ENCODE measurements at regions not wholly inside any gene's neighbourhood (a gene's known extent, or its start where the extent isn't known, plus 50 kb on each side); places are given as distances from the start of the nearest gene placed in this dataset.

DNA sequence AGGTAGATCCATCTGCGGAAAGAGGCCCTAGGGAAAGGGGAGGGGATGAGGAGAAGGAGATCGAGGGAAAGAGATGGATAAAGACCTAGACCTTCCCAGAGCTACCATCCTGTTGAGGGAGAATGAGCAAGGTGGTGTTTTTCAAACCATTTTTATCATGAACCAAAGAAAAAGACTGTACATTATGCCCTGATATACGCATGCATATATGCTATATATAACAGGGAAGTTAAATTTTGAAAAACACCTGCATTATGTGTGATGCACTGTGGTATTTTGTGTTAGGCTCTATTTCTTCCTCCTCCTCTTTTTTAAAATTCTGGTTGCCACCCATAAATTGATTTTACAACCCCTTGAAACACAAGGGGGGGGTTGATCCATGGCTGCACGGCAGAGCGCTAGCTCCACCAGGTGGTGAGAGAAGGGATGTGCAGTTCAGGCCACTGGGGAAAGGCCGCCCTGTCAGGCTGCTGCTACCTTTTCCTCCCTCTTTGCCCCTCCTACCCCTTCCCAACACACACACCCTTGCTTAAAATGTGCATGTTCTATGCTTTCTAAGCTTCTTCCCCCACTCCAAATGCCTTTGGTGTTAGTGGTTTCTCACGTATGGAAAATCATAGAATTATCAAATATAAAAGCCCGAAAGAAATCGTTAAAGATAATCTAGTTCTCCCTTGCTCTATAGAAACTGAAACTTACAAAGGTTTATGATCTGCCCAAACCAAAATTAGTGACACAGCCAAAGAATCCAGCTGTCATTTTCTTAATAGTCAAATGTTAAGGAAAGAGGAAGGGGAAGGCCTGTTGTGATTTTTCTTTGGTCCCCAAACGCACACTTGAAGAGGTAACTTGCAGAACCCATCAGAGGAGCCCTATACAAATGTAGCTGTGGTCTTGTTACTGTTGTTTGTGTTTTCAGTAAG, 262.0 kb upstream of the UMPS start:
- in situ Hi-C loops (cut with MboI; ENCODE audit: low sequenced_read_pairs), result no loop called here

DNA sequence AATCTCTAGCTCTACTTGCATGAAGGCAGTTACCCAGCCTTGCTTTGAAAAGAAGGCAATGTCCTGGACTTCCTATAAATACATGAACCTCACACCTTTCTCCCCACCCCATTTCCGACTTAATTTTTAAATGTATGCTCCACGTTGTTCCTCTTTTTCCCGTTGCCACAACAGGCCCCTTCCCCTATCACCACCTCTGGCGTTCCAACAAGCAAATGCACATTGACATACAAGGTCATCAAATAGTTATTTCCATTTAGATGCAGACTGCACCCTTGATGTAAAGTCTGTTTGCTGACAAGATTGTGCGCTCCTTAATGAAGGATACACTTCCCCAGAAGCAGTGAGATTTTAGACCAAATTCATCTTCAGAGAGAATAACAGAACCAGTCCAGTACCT, 260.7 kb upstream of the UMPS start:
- in situ Hi-C loops (cut with MboI; ENCODE audit: low sequenced_read_pairs), result no loop called here

DNA sequence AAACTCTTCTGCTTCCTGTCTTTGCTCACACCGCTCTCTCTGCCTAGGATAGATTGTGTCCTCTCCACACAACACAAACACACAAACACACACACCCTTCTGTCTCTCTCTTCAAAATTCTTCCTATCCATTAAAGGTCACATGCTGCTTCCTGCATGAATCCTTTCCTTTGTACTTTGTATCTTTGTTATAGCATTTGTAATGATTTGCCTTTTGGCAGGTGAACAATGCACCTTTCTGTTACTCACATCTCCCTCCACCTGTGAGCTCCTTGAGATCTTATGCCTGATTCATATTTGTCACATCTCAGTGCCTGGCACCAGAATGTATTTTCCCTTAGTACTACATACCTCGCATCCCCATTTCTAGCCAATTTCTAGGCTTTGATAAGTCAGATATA, 251.4 kb upstream of the UMPS start:
- in situ Hi-C loops (cut with MboI; ENCODE audit: low sequenced_read_pairs), result no loop called here

DNA sequence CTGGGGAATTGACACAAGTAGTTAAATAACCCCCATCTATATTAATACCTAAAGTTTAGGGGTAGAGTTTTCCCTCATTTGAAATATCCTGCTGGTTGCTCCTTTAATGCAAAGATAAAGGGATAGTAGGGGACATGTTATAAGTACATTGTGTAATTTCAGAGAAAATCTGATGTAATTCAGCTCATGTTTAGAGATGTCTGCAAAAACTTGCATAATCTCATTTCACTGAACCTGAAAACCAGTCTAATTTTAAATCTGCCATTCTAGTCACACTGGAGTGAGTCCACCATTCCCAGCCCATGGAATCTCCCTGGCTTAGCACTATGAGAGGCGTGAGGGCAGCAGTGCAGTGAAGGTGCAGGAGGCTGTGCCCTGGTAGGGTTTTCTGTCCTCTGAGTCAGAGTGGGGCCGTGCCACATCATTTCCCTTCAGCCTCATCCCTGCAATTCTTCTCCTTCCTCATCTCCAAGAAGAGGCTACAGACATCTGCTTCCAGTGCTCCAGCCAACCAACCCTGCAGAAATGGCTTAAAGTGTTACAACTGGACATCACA, 246.3 kb upstream of the UMPS start:
- in situ Hi-C loops (cut with MboI; ENCODE audit: low sequenced_read_pairs), result no loop called here

DNA sequence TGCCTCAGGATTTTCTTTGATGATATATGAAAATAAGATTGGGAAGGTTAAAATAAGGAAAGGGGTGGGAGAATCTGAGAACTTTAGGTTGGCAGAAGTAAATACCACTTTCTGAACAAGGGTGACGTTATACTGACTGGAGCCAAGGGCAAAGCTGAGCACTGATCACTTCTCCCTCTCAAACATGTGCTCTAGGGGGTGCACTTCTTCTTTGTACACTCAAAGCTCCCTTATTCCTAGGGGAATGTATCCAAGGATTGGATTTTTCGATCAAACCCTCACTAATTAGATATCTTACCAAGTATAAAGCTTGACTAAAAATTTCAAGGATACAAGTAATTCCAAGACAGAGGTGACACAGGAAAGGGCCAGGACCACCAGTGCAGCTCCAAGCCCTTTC, 243.9 kb upstream of the UMPS start:
- in situ Hi-C loops (cut with MboI; ENCODE audit: low sequenced_read_pairs), result no loop called here

DNA sequence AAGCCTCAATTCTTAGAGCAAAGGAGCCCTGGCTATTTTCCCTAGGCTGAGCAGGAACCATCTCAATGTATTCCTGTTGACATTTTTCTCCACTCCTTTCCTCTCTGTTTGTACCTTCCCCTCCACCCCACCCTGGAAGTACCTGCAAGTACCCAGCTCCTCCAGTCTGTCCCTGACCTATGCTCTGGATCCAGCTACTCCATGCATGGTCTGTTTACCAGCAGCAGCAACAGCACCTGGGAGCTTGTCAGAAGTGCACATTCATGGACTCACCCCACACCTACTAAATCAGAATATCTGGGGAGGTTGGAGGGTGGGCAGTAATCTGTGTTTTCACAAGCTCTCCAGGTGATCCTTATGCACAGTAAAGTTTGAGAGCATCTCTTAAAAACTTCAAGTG, 240.7 kb upstream of the UMPS start:
- in situ Hi-C loops (cut with MboI; ENCODE audit: low sequenced_read_pairs), result no loop called here

DNA sequence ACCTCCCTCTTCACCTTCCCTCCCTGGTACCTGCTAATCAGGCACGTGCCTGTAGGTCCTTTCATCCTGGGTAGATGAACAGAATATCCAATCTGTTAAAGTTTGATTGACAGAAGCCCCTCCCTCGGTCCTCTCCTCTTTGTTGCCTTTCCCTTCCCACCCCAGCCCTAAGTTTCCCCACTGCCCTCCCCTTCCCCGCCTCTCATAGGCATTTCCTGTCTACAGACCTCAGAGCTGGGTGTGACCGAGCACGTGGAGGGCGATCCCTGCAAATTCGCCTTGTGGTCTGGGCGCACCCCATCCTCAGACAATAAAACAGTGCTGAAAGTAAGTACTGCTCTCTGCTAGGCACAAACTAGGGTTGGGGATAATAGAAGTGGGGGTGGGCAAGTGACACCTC, 239.2 kb upstream of the UMPS start:
- in situ Hi-C loops (cut with MboI; ENCODE audit: low sequenced_read_pairs), result no loop called here

DNA sequence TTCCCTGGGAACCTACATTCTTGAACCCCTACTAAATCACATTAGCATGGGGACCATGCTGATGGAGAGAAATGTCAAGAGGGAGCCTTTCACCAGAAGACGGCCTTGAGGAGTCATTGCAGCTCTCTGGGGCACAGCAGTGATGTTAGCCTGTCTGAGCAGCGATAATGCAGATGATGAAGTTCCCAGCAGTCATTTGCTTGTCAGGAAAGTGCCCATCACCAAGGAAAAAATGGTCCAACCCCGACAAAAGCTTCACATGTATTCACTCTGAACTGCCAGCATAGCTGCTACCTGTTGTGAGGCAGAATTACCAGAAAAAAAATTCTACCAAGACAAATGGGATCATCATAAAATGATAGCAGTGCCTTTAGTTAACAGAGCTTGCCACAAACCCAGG, 238.4 kb upstream of the UMPS start:
- in situ Hi-C loops (cut with MboI; ENCODE audit: low sequenced_read_pairs), result no loop called here

DNA sequence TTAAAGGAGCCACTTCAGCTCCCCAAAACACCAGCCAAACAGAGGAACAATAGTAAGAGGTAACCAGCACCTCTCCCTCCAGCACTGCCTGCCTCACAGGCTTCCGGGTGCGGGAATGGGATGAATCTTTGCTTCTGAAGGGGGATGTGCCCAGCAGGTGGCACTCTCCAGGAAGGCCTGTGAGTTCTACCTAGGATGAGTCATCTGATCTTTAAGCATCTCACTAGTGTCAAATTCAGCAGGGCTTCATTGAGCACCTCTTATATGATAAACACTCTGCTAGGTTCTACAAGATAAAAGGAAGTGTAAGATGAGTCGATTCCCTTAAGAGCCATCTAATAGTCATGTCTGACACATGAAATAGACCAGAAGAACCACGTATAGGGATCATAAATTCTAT, 237.4 kb upstream of the UMPS start:
- in situ Hi-C loops (cut with MboI; ENCODE audit: low sequenced_read_pairs), result no loop called here

DNA sequence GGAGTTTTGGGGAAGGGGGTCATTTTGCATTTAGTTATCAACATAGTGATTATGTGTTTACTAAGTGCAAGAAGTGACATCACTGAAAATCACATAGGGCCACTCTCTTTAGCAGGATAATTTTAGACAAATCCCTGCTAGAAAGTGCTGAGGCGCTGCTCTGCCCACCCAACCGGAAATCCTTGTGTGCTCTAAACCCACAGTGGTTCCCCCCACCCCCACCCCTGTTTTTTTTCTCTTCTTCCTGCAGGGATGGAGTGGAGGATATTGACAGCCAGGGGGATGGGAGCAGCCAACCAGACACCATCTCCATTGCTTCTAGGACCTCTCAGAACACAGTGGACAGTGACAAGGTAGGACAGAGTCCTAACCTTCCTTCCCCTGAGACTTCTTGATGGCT, 234.2 kb upstream of the UMPS start:
- in situ Hi-C loops (cut with MboI; ENCODE audit: low sequenced_read_pairs), result no loop called here

DNA sequence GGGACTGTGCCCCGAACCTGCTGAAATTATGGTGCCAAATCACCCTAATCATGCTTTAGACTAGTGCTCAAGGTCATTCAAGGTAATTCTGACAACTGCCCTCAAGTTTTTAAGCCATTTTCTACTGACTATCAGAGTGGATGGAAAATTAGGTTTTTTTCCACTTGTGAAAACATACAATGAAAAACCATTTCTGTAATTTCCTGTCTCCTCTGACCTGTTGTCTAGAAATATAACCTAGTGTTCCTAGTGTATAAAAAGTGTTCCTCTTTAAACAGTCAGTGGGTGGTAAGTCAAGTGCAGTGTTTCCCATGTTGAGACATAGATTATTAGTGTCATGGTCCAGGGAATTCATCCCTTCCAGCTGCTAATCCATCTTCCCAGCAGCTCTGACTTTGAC, 232.8 kb upstream of the UMPS start:
- in situ Hi-C loops (cut with MboI; ENCODE audit: low sequenced_read_pairs), result no loop called here

DNA sequence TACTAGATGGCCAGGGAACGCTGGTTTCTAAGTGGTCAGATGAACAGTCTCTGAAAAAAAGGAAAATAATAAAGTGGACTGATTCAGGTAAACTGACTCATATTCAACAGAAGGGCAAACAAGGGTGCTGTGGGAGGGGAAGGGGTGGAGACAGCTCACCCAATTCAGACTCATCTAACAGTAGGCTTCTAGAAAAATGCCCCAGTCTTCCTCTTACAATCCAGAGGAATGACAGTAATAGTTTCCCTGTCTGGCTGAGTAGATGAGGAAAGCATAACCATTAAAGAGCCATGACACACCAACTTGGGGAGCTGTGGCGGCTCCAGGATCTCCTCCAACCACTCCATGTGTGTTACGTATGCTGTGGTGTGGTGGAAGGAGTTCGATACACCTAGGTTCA, 231.4 kb upstream of the UMPS start:
- in situ Hi-C loops (cut with MboI; ENCODE audit: low sequenced_read_pairs), result no loop called here

DNA sequence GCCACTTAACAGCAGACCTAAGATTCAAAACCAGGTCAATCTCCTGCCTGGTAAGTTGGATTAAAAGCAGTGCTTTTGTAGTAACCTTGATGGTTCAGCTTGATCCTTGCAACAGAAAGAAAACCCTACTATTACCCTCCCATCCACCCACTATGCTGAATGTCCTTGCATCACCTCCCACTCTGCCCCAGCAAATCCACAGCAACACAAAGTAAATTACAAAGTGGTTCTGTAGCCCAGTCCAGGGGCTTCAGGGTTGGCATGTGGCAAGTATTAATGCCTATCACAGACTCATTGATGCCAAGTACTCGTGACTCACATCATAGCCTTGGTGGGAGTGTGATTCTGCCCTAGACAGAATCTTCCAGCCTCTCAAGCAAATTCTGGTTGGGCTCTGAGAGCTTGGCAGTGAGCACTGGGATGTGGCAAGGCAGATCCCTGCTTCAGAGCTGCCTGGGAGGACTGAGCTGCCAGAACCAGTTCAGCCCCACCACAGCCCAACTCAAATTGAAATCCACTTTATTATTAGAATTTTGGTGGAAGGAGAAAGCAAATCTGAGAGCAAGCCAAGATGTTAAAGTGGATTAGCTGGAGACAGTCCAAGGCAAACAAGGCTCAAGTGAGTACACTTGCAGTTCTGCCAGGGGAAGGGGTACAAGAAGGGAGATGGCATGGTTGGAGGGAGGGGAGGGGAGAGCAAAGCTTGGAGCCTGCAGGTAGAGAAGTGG, 225.8 kb upstream of the UMPS start:
- in situ Hi-C loops (cut with MboI; ENCODE audit: low sequenced_read_pairs), result no loop called here

DNA sequence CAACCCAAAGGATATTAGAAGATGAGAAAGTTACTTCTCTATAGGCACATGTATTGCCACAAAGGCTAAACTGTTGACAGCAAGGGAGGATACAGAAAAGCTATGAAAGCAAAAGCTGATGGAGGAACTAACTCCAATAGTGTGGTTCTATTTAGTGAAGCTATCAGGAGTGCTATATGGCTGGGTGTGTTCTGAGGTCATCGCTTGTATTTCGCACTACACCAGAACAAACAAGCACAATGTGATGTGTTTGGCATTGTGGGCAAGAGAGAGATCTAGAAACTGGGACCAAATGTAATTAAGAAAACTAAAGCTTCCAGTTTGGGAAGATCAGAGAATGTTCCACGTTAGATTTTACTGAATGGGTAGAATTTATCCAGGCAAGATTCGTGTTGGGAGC, 220.4 kb upstream of the UMPS start:
- in situ Hi-C loops (cut with MboI; ENCODE audit: low sequenced_read_pairs), result no loop called here

DNA sequence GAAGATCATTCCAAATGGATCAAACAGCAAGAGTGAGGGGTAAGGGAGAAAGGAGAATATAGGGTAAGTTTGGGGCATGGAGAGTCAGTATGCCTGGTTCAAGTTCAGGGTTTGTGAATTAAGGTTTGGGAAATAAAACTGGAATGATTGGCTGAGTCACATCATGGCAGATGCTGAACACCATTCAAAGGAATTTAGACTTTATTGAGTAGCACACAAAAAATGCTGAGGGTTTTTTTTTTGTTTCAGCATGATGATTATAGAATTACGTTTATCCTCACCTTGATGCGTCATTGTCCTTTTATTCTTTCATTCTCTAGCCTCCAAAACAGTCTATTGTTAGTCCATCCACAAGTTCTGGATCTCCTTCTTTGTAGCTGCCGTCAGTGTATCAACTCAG, 220.0 kb upstream of the UMPS start:
- in situ Hi-C loops (cut with MboI; ENCODE audit: low sequenced_read_pairs), result no loop called here

DNA sequence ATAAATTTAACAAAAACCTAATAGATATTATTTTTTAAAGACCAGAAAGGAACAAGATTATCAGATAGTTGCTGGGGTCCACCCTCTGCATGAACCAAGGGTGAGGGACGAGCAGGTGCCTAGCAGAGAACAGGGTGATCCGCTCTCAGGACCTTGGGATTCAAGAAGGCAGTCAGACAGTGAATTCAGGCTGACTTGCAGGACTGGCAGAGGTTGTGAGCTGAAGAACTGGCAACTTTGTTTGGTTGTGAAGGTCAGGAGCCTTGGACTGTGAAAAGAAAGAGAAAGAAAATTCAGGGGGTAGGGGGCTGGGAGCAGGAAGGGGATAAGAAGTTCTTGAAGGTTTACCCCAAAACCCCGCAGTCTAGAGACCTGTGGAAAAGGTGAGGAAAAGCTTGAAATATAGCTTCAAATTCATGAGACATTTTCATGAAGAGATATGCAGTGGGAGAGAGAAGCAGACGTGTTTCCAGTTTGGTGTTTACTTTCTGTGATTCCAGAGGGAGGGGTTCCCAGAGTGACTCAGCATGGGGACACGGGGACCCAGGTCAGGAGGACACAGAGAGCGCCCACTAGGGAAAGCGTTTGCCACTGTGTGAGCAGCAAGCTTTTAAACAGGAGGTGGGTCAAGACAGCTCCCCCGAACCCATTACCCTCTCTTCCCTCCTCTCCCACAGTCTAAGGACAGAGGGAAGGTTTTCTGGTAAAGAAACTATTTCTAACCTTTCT, 217.2 kb upstream of the UMPS start:
- in situ Hi-C loops (cut with MboI; ENCODE audit: low sequenced_read_pairs), result no loop called here

DNA sequence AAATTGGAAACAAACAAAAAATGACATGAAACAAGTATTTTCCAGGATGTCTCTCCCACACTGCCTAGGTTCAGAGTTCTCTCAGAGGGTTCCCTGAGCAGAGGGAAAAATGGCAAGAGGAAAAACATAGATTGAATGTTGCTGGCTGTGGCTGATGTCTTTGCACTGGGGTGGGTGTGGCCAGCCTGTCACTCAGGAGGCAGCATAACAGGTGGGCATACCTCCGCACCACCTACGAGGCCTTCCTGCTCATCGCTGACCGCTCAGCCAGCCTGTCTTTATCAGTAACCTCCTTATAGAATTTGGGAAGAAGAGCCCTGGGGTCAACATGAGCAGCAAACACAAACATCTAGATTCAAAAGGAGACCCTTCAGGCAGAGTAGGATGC, 216.6 kb upstream of the UMPS start:
- in situ Hi-C loops (cut with MboI; ENCODE audit: low sequenced_read_pairs), result no loop called here

DNA sequence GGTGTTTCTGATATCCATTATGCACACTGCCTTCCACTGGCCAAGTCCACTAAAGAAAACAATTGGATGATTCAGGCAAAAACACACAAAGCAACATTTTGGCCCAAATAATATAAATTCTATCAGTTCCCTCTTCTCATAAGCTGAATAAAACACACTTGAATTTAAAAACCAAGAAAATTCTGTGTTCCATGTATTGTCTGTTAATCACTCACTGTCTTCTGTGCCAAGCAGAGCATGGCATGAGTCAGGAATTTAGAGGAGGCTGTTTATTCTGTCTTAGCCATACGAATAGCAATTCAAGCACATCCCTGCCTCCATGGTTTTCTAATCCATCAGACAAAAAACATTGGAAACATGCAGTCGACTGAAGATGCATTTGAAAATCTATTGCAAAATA, 215.6 kb upstream of the UMPS start:
- in situ Hi-C loops (cut with MboI; ENCODE audit: low sequenced_read_pairs), result no loop called here

DNA sequence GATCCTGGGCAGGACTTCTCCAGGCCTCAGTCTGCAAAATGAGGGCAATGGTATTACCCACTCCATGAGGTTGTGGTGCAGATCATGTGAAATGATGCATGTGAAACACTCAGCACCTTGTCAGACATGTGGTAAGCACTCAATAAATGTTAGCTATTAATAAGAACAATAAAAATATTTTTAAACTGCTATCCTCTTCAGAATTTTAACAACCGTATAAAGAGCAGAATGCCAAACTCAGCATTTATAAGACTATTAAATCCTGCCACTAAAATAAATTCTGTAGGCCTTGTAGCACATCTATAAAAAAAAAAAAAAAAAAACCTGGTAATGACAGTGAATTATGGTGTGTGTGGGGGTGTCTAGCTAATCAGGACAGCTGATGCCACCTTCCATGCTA, 213.9 kb upstream of the UMPS start:
- in situ Hi-C loops (cut with MboI; ENCODE audit: low sequenced_read_pairs), result no loop called here

DNA sequence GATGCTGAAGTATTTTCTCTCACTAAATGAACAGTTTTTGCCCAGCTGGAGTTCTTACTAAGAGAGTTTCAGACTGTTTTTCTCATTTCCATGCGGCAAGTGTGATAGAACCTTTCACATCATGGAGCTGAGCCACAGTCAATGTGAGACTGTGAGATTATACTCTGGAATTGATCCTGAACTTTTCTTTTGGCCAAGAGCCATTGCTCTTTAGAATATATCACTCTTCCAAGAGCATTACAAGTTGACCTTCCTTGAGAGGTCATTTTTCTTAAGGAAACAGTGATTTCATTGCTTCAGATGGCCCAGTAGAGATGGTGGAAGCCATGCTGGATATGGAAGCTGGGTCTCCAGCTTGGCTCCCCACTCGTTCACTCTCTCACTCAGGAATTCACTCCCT, 212.9 kb upstream of the UMPS start:
- in situ Hi-C loops (cut with MboI; ENCODE audit: low sequenced_read_pairs), result no loop called here

DNA sequence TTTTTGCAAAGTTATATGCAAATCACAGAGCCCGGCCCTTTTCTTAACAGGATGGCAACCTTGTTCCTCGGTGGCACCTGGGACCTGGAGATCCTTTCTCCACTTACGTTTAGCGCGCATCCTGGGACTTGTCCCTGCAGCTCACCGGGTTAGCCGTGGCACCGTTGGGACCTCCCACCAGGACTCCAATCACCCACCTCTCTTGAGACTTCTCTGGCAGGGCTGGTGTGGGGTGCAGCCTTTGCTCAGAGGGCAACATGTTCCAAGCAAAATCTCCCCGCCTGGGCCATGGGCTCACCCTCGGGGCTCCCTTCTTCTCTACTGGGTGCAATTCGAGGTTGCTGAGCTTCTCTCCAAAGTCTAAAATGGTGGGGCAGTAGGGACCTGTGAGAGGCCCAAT, 211.9 kb upstream of the UMPS start:
- in situ Hi-C loops (cut with MboI; ENCODE audit: low sequenced_read_pairs), result no loop called here

All from HL-60/S4 (cell line).